ENCODE measurements at regions not wholly inside any gene's neighbourhood (a gene's known extent, or its start where the extent isn't known, plus 50 kb on each side); places are given as distances from the start of the nearest gene placed in this dataset.

DNA sequence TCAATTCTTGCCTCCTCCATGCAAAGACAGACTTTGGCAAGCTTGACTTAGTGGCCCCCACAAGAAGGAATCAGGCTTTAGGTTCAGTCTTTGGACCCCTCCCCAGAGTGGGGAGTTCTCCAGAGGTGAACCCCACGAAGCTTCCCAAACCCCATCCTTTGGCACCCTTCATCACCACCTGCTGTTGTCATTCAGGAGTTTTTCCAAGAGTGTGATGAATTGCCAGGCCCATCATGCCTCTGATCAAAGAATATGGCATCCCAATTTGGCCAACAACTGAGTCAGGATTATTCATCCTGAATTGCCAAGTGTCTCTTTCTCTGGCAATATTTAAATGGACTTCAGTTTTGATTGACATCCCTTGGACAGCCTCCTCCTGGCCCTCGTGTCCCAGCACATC is 404.7 kb upstream of the MKI67 start:
- no peak for DNase-seq

DNA sequence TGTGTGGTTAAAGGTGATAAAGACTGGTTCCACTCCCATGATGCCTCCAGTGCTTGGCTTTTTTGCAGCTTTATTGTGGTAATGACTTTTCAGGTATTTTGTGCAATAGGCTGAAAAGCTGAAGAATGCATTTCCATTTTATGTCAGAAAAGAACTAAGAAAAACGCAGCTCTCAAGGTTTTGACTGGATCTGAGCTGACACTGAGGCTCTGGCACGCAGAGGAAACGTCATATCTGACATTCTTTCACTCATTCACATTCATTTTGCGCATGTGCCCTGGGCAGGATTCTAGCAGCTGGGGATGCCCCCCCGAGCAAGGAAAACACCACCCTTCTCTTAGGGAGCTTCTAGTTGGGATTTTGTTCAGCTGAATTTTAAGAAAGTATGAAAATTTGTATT is 408.5 kb upstream of the MKI67 start:
- no peak for DNase-seq

DNA sequence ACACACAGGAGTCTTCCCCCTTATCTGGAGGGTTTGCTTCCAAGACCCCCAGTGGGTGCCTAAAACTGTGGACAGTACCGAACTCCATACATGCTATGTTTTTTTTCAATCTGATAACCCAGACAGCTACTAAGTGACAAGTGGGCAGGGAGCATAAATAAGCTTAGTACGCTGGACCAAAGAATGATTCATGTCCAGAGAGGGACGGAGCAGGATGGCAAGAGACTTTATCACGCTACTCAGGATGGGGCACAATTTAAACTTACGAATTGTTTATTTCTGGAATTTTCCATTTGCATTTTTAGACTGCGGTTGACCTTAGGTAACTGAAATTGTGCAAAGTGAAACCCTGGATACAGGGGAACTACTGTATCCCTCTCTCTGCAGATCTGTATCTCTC is 410.0 kb upstream of the MKI67 start:
- DNase-seq, result no peak

DNA sequence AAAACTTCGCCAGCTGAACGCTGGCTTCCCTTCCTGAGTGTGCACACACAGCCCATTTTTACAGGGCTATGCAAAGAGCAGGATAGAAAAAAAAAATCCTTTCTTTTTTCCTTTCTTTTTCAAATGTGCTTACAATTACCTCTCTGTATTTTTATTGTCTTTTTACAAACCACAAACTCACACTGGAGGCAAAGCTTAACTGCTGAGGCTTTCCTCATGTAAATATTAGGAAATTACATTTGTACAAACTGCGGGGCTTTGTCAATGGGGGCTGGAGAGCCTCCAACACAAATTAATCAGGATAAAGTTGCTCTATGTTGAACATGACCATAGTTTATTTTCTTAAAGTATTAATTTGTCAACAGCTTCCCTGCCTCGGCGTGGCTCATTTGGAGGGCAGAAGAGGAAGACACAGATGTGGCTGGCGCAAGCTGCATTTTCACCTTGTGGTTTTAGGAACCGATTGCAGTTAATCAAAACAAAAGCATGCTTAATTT is 411.7 kb upstream of the MKI67 start:
- DNase-seq, result no peak

DNA sequence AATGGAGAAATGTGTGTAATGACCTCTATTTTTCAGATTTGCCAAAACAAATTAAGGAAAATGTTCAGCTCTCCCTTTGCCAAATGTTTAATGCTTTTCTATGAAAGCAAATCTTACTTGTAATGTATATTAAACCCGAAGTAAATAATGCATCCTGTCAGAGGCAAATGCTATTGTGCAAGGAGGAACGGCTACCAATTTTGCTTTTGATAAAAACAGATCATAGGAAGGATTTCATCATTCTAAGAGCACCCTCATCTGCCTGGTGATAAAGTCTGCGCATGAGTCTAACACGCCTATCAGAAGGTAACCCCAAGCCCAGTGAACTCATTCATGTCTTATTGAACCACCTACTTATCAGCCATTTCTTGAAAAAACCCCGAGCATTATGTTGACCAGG is 412.4 kb upstream of the MKI67 start:
- DNase-seq, result no peak

DNA sequence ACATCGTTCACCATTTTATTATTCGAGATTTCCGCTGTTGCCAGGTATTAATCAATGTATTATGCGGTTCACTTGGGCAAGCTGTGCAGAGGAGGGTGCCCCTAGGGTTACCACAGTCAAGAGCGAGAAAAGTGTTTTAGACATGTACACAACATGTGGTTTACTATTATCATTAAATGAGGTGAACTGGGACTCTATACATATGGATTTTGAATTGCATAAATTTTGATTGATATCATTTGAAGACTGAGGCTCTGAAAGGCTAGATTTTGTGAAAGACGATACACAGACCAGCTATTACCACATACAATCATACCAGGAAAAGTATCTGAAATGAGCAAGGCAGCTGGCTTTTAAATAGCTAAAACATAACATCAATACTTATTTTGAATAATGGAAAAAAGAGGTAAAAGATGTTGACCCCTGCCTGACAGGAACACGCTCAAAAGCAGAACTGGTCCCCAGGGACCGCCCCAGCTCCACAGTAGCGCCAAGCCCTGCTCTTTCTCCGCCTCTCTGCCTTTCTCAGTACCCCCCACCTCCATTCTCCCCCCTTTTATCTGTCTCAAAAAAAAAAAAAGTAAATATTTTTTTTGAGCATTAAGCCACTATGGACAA is 413.4 kb upstream of the MKI67 start:
- DNase-seq, result no peak

DNA sequence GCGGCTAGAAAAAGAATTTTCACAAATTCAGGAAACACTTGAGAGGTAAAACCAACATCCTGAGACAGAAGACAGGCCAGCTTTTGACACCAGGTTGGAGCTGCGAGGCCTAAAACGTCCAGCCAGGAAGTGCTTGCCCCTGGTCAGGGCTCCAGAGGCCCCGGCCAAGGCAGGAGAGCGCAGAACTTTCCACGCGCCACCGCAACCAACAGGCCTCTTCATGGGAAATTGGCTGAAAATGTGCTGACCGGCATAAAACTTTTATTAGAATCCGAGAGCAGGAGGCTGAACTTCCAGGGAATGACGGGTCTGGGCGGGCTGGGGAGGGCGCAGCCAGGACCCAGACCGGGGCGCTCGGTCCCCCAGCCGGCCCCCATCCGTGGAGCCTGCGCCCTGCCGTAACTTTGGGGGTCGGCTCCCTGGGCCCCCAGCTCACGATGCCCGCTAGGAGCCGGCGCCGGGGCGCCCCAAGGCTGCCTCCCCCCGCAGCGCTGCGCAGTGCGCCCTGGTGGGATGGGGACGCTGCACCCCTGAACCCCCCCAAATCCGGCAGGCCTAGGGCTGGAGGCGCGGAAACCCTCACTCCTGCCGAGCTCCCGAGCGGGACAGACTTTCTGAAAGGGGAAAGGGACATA is 414.0 kb upstream of the MKI67 start:
- no peak for DNase-seq

DNA sequence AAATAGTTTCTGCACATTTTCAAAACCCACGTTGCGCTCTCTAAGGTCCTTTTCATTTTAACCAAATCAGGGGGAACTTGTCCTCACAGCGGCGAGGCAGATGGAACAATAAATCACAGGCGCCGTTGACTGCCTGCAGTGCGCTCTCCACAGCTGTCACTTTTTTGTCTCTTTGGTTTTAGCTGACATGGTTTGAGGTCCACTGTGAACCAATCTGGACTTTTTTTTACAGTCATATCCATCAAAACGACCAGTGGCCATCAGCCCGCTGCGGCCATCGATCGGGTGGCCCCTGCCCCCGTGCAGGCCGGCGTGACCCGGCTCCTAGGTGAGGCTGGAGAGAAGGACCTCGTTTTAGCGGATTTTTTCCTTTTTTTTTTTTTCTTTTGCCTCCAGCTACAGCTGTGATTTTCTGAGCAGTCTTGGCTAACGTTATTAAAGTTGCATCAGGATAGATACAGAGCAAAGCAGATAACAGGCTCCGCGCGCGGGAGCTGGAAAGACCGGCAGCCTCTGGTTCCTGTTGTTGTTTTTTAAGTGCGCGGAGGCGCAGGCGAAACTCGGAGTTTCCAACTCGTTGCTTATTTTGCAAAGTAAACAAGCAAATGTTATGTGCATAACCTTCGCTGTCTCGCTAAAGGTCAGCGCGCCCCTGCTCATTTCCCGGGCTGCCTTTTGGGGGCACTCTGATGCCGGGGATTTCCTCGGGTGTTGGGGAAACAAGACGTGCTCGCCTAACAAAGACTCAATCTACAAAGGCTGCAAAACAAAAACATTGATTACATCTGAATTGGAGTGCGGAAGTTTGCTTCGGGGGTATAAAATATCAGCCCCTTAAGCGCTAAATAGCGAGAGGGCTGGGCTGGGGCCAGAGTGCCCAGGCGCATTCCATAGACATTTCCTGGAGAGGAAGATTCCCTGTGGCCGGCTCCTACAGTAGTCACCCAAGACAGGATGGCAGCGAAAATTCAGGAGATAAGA is 414.8 kb upstream of the MKI67 start:
- peak; percentile 10 for DNase-seq

DNA sequence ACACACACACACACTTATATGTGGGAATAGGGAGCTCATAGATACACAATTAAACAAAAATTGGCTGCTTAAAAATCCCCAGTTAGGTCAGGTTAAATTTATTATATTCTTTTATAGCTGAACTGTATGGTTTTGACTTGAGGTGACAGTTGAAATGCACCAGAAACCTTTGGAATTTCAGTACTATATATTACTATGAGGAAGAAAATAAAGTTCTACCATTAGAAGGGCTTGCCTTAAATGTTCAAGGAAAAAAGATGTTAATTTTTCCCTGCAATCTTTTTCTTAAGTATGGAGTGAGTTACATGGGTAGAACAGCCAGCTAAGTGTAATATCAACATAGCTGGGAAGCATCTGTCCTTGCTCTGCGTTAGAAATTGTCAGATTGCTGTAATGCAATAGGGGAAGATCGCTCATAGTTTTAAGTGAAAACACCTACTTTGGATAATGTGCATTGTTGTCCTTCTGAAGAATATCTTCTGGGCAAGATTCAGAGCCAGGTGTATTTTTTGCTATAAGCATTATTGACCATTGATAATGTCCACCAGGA is 415.8 kb upstream of the MKI67 start:
- no peak for DNase-seq

DNA sequence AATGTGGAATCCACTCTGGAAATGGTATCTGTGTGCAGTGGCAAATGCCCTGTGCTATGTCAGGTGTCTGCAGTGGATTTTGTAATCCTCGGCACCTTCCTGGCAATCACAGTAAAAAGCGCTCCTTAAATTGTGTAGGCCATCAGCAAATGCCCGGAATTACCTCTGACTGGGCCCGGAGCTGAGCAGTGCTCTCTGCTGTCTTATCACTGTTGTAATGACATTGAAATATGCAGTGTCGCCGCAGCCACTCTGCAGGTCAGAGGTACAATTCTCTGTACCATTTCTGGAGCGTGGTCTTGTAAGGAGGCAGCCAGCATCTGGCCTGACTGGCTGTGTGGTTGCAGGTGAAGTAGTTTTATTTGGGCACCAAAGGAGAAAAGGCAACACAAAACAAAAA is 416.4 kb upstream of the MKI67 start:
- no peak for DNase-seq

DNA sequence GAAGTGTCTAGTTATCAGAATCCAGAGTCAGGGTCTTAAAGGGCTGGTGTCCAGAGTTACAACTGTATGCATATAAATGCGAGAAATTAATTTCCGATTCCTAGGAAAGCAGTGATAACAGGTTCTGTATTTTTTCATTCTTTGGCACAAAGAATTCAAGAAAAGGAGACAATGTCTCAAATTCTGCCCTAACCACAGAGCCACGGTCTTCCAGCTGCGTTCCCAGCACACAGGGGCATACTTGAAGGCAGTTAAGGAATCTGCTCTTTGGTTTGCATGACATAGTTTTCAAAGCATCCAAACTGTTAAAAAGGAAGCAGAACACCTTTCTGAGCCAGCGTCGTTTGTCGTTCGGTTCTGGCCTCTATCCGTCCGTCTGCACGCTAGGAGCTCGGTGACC is 416.9 kb upstream of the MKI67 start:
- no peak for DNase-seq

DNA sequence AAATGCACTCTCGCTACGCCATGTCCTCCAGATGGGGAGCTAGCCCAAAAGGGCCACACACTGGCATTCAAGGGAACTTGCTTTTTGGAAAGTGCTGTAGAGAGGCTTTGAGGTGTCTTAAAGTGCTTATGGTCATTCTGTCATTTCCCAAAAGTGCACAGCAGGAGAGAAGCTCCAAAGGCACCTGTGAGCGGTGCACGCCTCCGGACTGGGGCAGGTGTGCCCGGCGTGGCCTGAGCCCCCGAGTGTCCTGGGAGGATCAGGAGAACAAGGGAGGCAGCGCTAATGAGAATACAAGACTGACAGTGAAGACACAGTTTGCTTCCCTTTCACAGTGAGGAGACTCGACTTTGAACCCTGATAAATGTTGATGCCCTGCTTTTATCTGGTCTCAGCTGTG is 419.0 kb upstream of the MKI67 start:
- no peak for DNase-seq

DNA sequence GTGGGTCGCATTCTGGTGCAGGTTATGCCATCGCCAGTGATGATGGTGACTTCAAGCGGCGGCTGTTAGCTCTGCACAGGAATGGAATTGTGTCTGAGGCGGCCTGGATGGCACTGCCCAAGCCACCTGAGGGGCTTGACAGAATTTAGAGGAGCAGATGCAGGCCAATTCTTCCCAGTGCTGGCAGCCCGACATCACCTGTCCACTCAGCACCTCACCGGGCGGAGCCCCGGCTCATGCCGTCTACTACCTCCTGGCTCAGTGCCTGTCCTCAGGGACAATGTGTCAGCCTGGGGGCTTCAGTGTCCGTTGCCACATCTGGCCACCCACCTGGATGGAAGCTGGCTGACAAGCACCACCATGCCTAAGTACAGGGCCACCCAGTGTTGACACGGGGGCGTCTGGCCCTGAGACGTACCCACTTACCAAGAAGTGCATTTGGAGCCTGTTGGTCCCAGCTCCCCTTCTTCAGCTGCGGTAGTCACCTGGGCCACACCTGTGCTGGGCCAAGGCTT is 420.5 kb upstream of the MKI67 start:
- DNase-seq, result no peak

DNA sequence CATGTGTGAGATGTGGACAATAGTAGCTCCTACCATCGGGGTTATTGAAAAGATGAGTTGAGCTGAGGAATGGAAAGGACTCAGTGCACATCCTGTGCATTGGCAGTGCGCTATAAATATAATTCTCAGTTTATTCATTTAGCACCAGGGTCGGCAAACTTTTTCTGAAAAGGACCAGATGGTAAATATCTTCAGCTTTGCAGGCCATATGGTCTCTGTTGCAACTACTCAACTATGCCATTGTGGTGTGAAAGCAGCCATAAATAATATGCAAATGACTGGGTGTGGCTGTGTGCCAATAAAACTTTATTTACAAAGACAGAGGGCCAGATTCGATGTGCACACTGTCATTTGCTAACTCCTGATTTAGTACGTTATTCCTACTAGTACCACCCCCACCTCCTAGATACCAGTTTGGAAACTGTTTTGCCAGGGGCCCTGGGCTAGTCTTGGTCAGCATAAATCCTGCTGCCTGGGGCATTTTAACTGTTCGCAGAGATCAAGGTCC is 422.9 kb upstream of the MKI67 start:
- no peak for DNase-seq

DNA sequence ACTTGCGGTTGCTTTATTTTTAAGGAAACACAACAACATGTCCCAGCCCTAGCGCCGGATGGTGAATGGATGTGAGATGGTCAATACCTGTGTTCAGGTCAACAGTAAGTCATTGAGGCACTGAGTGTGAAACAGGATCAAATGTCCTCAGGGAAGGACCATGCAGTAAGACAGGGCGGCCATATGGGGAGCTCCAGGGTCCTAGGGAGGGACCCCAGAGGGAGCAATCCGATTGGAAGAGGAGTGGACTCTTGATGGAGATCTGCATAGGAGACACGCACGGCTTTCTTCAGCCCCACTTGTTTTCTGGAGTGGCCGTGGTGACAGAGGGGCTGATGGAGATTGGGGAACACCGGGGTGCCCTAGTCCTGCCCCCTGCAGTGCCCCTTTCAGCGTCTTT is 423.8 kb upstream of the MKI67 start:
- no peak for DNase-seq

DNA sequence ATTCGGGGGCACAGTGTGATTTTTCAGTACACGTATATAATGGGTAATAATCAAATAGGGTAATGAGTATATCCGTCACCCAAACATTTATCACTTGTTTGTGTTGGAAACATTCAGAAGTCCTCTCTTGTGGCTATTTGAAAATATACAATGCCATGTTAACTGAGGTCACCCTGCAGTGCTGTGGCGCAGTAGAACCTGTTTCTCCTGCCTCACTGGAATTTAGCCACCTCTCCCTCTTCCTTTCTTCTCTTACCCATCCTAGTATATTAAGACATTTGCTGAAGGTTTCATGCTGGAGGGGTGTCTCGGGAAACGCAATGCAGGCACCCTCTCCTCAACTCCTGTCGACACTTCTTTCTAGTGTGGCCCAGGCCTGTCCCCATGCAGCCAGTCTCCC is 425.3 kb upstream of the MKI67 start:
- no peak for DNase-seq

DNA sequence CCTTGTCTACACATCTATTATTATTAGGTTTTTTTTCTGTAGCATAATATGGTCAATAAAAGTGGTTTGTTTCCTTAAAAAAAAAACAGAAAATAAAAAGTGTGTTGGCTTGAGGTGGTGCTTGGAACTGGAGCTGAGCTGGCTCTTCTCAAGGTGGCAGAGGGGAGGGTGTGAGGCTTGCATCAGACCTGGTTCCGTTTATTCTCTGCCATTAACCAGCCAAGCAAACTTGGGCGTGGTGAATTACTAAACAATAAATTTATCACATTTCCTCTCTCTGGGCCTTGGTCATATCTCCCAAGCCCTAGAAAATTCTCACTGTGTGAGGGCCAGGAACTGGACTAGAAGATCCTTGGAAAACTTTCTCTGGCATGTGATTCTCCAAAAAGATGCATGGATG is 427.5 kb upstream of the MKI67 start:
- DNase-seq, result no peak

DNA sequence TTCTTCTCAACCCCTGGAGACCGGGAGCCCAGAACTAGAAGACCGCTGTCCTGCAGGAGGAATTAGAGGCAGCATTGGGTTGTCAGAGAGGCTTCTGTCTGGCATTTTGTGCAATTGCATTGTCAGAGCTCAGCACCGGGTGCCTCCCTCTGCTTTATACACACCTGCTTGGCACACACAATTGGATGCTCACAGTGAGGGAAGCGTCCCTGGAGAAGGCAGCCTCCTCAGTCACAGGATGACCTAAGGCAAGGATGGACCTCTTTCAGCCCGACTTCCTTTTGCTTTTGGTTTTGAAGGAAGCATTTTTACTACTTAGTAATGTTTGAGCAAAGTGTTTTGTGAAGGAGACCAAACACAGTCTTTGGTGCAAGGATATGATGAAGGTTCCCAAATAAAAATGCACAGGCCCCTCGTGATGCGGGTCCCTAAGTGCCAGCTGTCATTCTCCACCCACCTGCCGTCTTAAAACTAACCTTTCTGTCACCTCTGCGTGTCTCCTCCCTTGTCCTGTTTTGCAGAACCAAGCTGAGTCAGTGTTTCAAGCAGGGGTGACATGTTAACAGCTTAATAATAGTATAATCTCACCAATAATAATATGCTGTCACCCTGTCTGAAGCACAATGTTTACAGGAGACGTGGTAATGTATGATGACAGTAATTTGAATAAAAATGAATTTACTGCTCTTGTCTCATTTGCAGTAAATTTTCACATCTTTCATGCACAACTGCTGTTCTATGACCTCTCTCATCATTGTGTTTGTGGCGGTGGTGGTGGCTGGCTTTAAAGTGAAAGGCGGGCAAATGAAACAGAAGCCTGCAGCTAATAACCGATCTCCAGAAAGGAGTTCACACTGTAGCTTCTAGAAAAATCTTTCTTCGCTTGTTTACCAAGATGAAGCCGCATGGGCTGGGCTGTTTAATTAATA is 430.2 kb upstream of the MKI67 start:
- DNase-seq, result no peak

DNA sequence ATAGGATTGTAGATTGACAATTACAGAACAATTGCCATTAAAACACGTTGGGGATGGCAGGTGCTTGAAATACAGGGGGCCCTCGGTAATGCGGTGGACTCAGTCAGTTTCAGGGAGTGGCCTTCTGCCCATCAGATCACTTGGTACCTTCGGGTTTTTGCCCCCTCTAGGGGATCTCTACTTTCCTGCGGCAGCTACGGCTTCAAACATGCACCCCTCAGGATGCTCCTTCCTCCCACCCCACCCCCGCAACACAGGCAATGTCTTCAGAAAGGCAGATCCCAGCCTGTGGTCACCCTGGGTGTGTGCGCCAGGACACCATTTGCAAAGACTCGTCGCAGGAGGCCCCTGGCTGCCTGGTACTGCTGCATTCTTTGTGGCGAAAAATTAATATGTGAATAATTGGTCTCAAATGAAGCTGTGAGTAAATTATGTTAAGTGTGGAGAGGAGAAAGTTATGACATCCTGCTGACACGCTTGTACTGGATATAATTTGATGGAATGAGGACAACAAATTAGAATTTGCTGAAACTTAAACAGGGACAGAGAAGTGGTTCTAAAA is 431.0 kb upstream of the MKI67 start:
- no peak for DNase-seq

DNA sequence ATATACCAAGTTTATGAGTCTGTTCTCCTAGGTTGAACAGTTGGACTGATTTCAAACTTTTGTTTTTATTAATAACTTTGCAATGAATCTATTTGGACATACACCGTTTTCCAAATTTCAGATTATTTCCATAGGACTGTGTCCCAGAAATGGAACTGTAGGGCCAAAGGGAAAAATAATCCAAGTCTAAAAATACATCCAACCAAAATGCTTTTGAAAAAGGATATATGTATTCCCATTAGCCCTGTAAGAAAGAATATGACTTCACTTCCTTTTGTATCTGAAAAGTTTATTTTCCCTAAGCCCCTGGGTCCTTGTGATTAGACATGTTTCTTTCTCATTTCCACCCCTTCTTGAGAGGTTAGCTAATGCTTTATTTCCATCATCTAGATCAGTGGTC is 434.2 kb upstream of the MKI67 start:
- no peak for DNase-seq

DNA sequence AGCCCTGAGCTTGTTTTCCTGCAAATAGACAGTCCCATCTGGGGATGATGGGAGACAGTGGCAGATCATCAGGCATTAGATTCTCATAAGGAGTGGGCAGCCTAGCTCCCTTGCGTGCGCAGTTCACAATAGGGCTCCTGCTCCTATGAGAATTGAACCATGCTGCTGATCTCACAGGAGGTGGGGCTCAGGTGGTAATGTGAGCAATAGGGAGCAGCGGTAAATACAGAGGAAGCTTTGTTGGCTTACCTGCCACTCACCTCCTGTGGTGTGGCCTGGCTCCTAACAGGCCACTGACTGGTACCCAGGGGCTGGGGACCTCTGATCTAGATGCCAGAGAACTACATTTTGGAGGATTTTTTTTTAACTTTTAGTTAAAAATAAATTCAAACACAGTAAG is 434.8 kb upstream of the MKI67 start:
- DNase-seq, result no peak

Measured in occipital lobe (tissue), 1 donor.